Fibroblast of villous mesenchyme (primary cell): ENCODE measurements at regions not wholly inside any gene's neighbourhood (a gene's known extent, or its start where the extent isn't known, plus 50 kb on each side); places are given as distances from the start of the nearest gene placed in this dataset.

Experiments used
- DNase-seq: peaks from one replicate; pipeline ENCODE4 v3.0.0-alpha.2; 2010; ENCODE audit warnings: low read depth
- H3K4me3 ChIP-seq: 2 replicates; pipeline ENCODE4 v1.5.1; 2011; ENCODE audit warnings: low read depth, mild to moderate bottlenecking, low read length
- CTCF ChIP-seq: IDR thresholded peaks from 2 replicates; pipeline ENCODE4 v1.5.1; 2012; ENCODE audit warnings: low read depth, mild to moderate bottlenecking, low read length; ENCODE audit not compliant: insufficient read depth

DNA sequence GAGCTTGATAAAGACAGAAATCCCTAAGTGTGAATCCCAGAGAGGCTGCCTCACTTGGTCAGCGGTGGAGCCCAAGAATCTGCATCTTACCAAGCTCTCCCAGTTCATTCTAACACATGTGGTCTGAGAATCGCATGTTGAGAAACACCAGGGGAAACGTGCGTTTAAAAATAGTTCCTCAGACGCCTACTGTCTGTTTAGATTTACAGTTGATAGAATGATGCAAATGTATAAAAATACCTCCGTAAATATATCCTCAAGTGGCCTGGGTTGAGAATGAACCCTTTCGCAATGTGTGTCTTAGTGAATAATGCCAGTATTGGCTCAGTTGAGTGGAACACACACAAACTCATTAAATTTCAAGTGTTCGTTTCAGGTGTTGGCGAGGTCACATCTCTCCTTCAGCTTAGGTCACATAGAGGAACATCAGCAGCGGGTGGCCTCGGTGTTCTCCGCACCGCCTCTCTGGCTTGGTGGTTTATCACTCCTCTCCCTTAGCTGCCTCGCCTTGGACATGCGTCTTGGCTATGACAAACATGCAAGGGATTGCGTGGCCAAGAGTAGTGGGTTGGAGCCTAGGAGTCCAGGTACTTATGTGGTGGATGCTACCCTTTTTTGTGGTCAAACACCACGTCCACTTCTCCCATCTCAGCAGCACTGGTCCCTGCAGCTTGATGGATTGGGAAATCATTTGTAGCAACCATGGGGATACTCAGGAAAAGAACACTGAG lies 117.6 kb upstream of the SPATA13 start:
- DNase-seq: peak; percentile 76
- no peak for TF ChIP-seq CTCF
- no peak overlapping the region for H3K4me3 ChIP-seq

DNA sequence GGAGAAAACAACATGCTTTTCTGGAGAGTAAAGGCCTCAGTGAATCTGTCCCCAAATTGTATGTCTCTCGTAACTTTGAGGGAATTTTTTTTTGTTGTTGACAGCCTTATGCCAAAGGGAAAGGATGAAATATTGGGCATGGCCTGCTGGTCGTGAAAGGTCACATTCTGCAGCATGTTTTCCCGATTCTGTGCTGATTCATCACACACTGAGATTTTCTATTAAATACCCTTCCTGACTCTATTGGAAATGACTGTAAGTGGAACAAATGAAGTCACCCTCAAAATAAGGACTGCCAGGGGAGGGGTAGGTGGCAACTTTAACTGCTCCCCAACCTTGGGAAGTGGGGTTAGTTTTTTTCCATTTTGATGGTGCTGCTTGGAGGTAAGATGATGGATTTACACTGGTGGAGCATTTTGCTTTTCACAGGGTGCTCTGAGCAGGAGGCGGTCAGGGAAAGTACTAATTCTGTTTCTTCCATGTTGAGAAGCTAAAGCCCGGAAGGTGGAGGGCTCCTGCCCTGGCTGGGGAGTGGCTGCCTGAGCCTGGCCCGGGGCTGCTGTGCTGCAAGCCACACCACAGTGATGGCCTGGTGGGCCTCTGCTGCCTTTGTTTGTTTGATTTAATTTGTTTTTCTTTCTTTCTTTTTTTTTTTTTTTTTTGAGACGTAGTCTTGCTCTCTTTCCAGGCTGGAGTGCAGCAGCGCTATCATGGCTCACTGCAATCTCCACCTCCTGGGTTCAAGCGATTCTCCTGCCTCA lies 116.8 kb upstream of the SPATA13 start:
- no peak overlapping the region for H3K4me3 ChIP-seq
- no peak for TF ChIP-seq CTCF
- DNase-seq: no peak

GRCh38 chr13:24045597-24045996 lies 114.9 kb upstream of the SPATA13 start:
- peak; percentile 40 for DNase-seq
- no peak overlapping the region for H3K4me3 ChIP-seq
- TF ChIP-seq CTCF: no peak

DNA sequence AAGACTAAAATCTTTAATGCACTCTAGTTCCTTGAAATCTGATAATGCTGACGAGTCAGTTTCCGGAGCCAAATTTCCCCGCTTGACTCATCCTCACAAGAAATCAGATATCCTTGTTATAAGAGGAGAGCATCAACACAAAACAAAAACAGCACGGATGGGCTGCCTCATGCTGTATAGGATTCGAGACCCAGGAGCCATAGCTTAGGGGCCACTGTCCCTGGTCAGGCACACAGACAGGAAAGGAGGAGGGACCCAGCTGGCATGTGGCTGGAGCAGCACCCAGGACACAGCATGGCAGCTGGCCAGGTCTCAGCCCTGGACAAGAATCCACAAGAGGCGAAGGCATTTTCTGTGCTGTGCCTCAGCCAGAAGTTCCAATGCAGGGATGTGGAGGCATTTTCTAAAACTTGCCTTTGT lies 110.2 kb upstream of the SPATA13 start:
- H3K4me3 ChIP-seq: no peak overlapping the region
- TF ChIP-seq CTCF: no peak
- DNase-seq: peak; percentile 76

DNA sequence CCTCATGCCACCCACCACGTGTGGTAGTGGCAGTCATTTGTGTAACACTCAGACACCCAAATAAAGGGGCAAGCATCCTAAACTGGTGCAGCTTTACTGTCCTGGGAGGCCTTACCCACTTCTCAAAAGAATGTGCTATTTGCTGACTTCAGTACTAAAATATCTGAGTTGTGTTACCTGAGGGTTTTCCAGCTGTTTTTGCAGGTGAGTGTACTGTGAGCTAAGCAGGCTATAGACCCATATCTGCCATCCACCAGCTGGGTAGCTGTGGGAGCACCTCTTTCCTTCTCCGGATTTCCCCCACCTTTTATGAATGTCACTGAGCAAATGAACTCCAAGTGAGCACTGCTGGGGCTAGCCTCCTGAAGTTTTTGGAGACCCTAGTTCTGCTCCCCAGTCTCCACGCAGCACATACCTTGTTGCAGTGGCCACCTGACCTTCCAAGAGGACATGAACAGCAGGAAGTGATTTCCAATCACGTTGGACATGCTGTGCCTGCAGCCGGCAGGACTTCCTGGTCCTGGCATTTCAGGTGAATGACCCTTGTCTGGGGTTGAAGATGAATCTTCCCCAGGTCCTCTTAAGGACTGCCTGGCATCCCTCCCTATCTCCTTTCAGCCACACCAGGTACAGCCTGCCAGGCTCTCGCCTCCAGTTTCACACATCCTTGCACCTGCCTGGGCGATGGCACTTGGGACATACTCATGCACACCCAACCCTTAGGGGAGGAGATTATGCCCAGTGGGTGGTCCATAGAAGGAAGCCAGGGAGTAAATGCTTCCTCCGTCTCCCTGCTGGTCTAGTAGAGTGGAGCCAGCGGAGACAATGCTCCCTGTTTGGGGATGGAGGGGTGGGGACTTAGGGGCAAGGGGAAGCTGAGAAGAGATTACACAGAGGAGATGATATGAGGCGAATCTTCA lies 109.5 kb upstream of the SPATA13 start:
- no peak for DNase-seq
- TF ChIP-seq CTCF: no peak
- no peak overlapping the region for H3K4me3 ChIP-seq
